ENCODE measurements at regions not wholly inside any gene's neighbourhood (a gene's known extent, or its start where the extent isn't known, plus 50 kb on each side); places are given as distances from the start of the nearest gene placed in this dataset.

GRCh38 chr4:35167385-35167784 is 1076.9 kb downstream of the ARAP2 start:
- no peak overlapping the region for H3K4me3 ChIP-seq (ENCODE audit: low read depth, low read length)
- no peaks in the 10 kb centered on the region for H3K4me1 ChIP-seq (ENCODE audit: control insufficient read depth, insufficient read depth, low read length)
- H3K27ac ChIP-seq (ENCODE audit: low read depth, low read length): no peak overlapping the region
- H3K9me3 ChIP-seq (ENCODE audit: control insufficient read depth, insufficient read depth, low read length): no peaks in the 10 kb centered on the region
- 25% methylated on average over 1 of the region's 2 CpGs for WGBS (ENCODE audit: insufficient coverage)
- no peaks in the 10 kb centered on the region for H3K36me3 ChIP-seq (ENCODE audit: control insufficient read depth, insufficient read depth, low read length)
- DNase-seq (ENCODE audit: low read depth in 4 of 6, low spot score in 6 of 6): no peak
- no peaks in the 10 kb centered on the region for H3K27me3 ChIP-seq (ENCODE audit: control insufficient read depth, insufficient read depth, low read length)

GRCh38 chr4:35175487-35175886 is 1068.8 kb downstream of the ARAP2 start:
- H3K36me3 ChIP-seq (ENCODE audit: control insufficient read depth, insufficient read depth, low read length): no peaks in the 10 kb centered on the region
- H3K4me3 ChIP-seq (ENCODE audit: low read depth, low read length): no peak overlapping the region
- WGBS (ENCODE audit: insufficient coverage): 86% methylated on average over 1 of the region's 4 CpGs
- no peak overlapping the region for H3K27ac ChIP-seq (ENCODE audit: low read depth, low read length)
- H3K9me3 ChIP-seq (ENCODE audit: control insufficient read depth, insufficient read depth, low read length): no peaks in the 10 kb centered on the region
- H3K27me3 ChIP-seq (ENCODE audit: control insufficient read depth, insufficient read depth, low read length): no peaks in the 10 kb centered on the region
- DNase-seq (ENCODE audit: low read depth in 4 of 6, low spot score in 6 of 6): no peak
- no peaks in the 10 kb centered on the region for H3K4me1 ChIP-seq (ENCODE audit: control insufficient read depth, insufficient read depth, low read length)

GRCh38 chr4:35175894-35176293 is 1068.4 kb downstream of the ARAP2 start:
- WGBS (ENCODE audit: insufficient coverage): no CpG with 5 or more reads among the region's 2 CpGs
- H3K27me3 ChIP-seq (ENCODE audit: control insufficient read depth, insufficient read depth, low read length): no peaks in the 10 kb centered on the region
- no peaks in the 10 kb centered on the region for H3K36me3 ChIP-seq (ENCODE audit: control insufficient read depth, insufficient read depth, low read length)
- H3K4me3 ChIP-seq (ENCODE audit: low read depth, low read length): no peak overlapping the region
- DNase-seq (ENCODE audit: low read depth in 4 of 6, low spot score in 6 of 6): peak in 1 of 6 donors; percentile 7
- no peaks in the 10 kb centered on the region for H3K9me3 ChIP-seq (ENCODE audit: control insufficient read depth, insufficient read depth, low read length)
- no peak overlapping the region for H3K27ac ChIP-seq (ENCODE audit: low read depth, low read length)
- H3K4me1 ChIP-seq (ENCODE audit: control insufficient read depth, insufficient read depth, low read length): no peaks in the 10 kb centered on the region

- DNase-seq (ENCODE audit: low read depth in 4 of 6, low spot score in 6 of 6): no peak
- Histone ChIP-seq H3K36me3 (ENCODE audit: control insufficient read depth, insufficient read depth, low read length) (no peaks in the 10 kb centered on the region), H3K27me3 (ENCODE audit: control insufficient read depth, insufficient read depth, low read length) (no peaks in the 10 kb centered on the region), H3K4me1 (ENCODE audit: control insufficient read depth, insufficient read depth, low read length) (no peaks in the 10 kb centered on the region), H3K4me3 (ENCODE audit: low read depth, low read length) (no peak overlapping the region), H3K9me3 (ENCODE audit: control insufficient read depth, insufficient read depth, low read length) (no peaks in the 10 kb centered on the region), H3K27ac (ENCODE audit: low read depth, low read length) (no peak overlapping the region)
Measured at GRCh38 chr4:35182451-35182850, 1061.9 kb downstream of the ARAP2 start.

GRCh38 chr4:35189988-35190613 is 1054.2 kb downstream of the ARAP2 start:
- DNase-seq (ENCODE audit: low read depth in 4 of 6, low spot score in 6 of 6): no peak
- WGBS (ENCODE audit: insufficient coverage): no CpG with 5 or more reads among the region's 3 CpGs
- H3K27ac ChIP-seq (ENCODE audit: low read depth, low read length): no peak overlapping the region

GRCh38 chr4:35201403-35201802 is 1042.9 kb downstream of the ARAP2 start:
- Histone ChIP-seq H3K27ac (ENCODE audit: low read depth, low read length) (no peak overlapping the region), H3K36me3 (ENCODE audit: control insufficient read depth, insufficient read depth, low read length) (no peaks in the 10 kb centered on the region), H3K4me1 (ENCODE audit: control insufficient read depth, insufficient read depth, low read length) (no peaks in the 10 kb centered on the region), H3K9me3 (ENCODE audit: control insufficient read depth, insufficient read depth, low read length) (peaks cover 1% of the 10 kb centered on the region), H3K4me3 (ENCODE audit: low read depth, low read length) (no peak overlapping the region), H3K27me3 (ENCODE audit: control insufficient read depth, insufficient read depth, low read length) (no peaks in the 10 kb centered on the region)
- WGBS (ENCODE audit: insufficient coverage): 100% methylated on average over 2 of the region's 2 CpGs
- no peak for DNase-seq (ENCODE audit: low read depth in 4 of 6, low spot score in 6 of 6)

More at GRCh38 chr4:35189988-35190613, 1054.2 kb downstream of the ARAP2 start:
- no peaks in the 10 kb centered on the region for H3K27me3 ChIP-seq (ENCODE audit: control insufficient read depth, insufficient read depth, low read length)
- no peak overlapping the region for H3K4me3 ChIP-seq (ENCODE audit: low read depth, low read length)
- H3K4me1 ChIP-seq (ENCODE audit: control insufficient read depth, insufficient read depth, low read length): no peaks in the 10 kb centered on the region
- H3K9me3 ChIP-seq (ENCODE audit: control insufficient read depth, insufficient read depth, low read length): no peaks in the 10 kb centered on the region
- no peaks in the 10 kb centered on the region for H3K36me3 ChIP-seq (ENCODE audit: control insufficient read depth, insufficient read depth, low read length)

- 57% methylated on average over 1 of the region's 4 CpGs for WGBS (ENCODE audit: insufficient coverage)
- H3K4me1 ChIP-seq (ENCODE audit: control insufficient read depth, insufficient read depth, low read length): no peaks in the 10 kb centered on the region
- DNase-seq (ENCODE audit: low read depth in 4 of 6, low spot score in 6 of 6): peak in 4 of 6 donors; percentile 23 to 90 (median 30)
- H3K4me3 ChIP-seq (ENCODE audit: low read depth, low read length): no peak overlapping the region
- no peaks in the 10 kb centered on the region for H3K27me3 ChIP-seq (ENCODE audit: control insufficient read depth, insufficient read depth, low read length)
- no peaks in the 10 kb centered on the region for H3K9me3 ChIP-seq (ENCODE audit: control insufficient read depth, insufficient read depth, low read length)
- H3K36me3 ChIP-seq (ENCODE audit: control insufficient read depth, insufficient read depth, low read length): no peaks in the 10 kb centered on the region
- no peak overlapping the region for H3K27ac ChIP-seq (ENCODE audit: low read depth, low read length)
Measured at GRCh38 chr4:35216636-35217035, 1027.7 kb downstream of the ARAP2 start.

GRCh38 chr4:35217331-35217730 is 1027.0 kb downstream of the ARAP2 start:
- Histone ChIP-seq H3K9me3 (ENCODE audit: control insufficient read depth, insufficient read depth, low read length) (no peaks in the 10 kb centered on the region), H3K36me3 (ENCODE audit: control insufficient read depth, insufficient read depth, low read length) (no peaks in the 10 kb centered on the region), H3K27me3 (ENCODE audit: control insufficient read depth, insufficient read depth, low read length) (no peaks in the 10 kb centered on the region), H3K4me1 (ENCODE audit: control insufficient read depth, insufficient read depth, low read length) (no peaks in the 10 kb centered on the region), H3K27ac (ENCODE audit: low read depth, low read length) (no peak overlapping the region), H3K4me3 (ENCODE audit: low read depth, low read length) (no peak overlapping the region)
- DNase-seq (ENCODE audit: low read depth in 4 of 6, low spot score in 6 of 6): peak in 2 of 6 donors; percentile 7 to 87
- WGBS (ENCODE audit: insufficient coverage): no CpG with 5 or more reads among the region's 1 CpG

GRCh38 chr4:35228313-35228712 is 1016.0 kb downstream of the ARAP2 start:
- Histone ChIP-seq H3K27ac (ENCODE audit: low read depth, low read length) (no peak overlapping the region), H3K36me3 (ENCODE audit: control insufficient read depth, insufficient read depth, low read length) (no peaks in the 10 kb centered on the region), H3K4me1 (ENCODE audit: control insufficient read depth, insufficient read depth, low read length) (no peaks in the 10 kb centered on the region), H3K27me3 (ENCODE audit: control insufficient read depth, insufficient read depth, low read length) (no peaks in the 10 kb centered on the region), H3K9me3 (ENCODE audit: control insufficient read depth, insufficient read depth, low read length) (peaks cover 2% of the 10 kb centered on the region), H3K4me3 (ENCODE audit: low read depth, low read length) (no peak overlapping the region)
- peak in 4 of 6 donors; percentile 12 to 80 (median 40) for DNase-seq (ENCODE audit: low read depth in 4 of 6, low spot score in 6 of 6)
- no CpG with 5 or more reads among the region's 1 CpG for WGBS (ENCODE audit: insufficient coverage)

- Histone ChIP-seq H3K36me3 (ENCODE audit: control insufficient read depth, insufficient read depth, low read length) (no peaks in the 10 kb centered on the region), H3K4me1 (ENCODE audit: control insufficient read depth, insufficient read depth, low read length) (no peaks in the 10 kb centered on the region), H3K27me3 (ENCODE audit: control insufficient read depth, insufficient read depth, low read length) (no peaks in the 10 kb centered on the region), H3K4me3 (ENCODE audit: low read depth, low read length) (no peak overlapping the region), H3K27ac (ENCODE audit: low read depth, low read length) (no peak overlapping the region), H3K9me3 (ENCODE audit: control insufficient read depth, insufficient read depth, low read length) (peaks cover 2% of the 10 kb centered on the region)
- WGBS (ENCODE audit: insufficient coverage): no CpG with 5 or more reads among the region's 2 CpGs
- DNase-seq (ENCODE audit: low read depth in 4 of 6, low spot score in 6 of 6): no peak
Measured at GRCh38 chr4:35229021-35229420, 1015.3 kb downstream of the ARAP2 start.
